GM12878 (cell line): ENCODE measurements at regions not wholly inside any gene's neighbourhood (a gene's known extent, or its start where the extent isn't known, plus 50 kb on each side); places are given as distances from the start of the nearest gene placed in this dataset.

ENCODE experiments used
- ATF2 ChIP-seq: IDR thresholded peaks from 2 replicates; pipeline ENCODE4 v1.6.1; 2012; ENCODE audit warnings: low read length, inconsistent platforms
- BCL3 ChIP-seq: IDR thresholded peaks from 2 replicates; pipeline ENCODE4 v1.6.1; 2011; ENCODE audit warnings: borderline replicate concordance, low read depth, mild to moderate bottlenecking, moderate library complexity, low read length; ENCODE audit not compliant: insufficient read depth, poor library complexity, severe bottlenecking
- BMI1 ChIP-seq: fragments of 450-650 bp; IDR thresholded peaks from 2 replicates; pipeline ENCODE4 v1.6.1; 2016; ENCODE audit warnings: mild to moderate bottlenecking, moderate library complexity, borderline replicate concordance
- CEBPZ ChIP-seq: fragments of 150-350 bp; IDR thresholded peaks from 2 replicates; pipeline ENCODE4 v1.6.1; 2016; ENCODE audit warnings: low read depth, low read length
- CREM ChIP-seq: IDR thresholded peaks from 2 replicates; pipeline ENCODE4 v1.6.1; 2014; ENCODE audit warnings: antibody characterized with exemption, low read depth
- CTCF ChIP-seq, 3 experiments: IDR thresholded peaks in 2 of 3; conservative IDR thresholded peaks in 1 of 3; 2 replicates each; pipeline ENCODE4 v1.5.1; 2011; ENCODE audit warnings: low read depth in 3 of 3, low read length in 3 of 3, mild to moderate bottlenecking in 3 of 3, control low read depth in 2 of 3, moderate library complexity in 2 of 3, inconsistent platforms in 1 of 3, mixed read lengths in 1 of 3; ENCODE audit not compliant: control insufficient read depth in 2 of 3, insufficient read depth in 1 of 3; ENCODE audit errors: extremely low read depth in 1 of 3
- KLF5 ChIP-seq: fragments of 450-650 bp; IDR thresholded peaks from 2 replicates; pipeline ENCODE4 v1.6.1; 2014; ENCODE audit warnings: mild to moderate bottlenecking; ENCODE audit not compliant: partially characterized antibody
- NFIC ChIP-seq: IDR thresholded peaks from 2 replicates; pipeline ENCODE4 v1.6.1; 2012; ENCODE audit warnings: low read depth, mild to moderate bottlenecking, inconsistent platforms, low read length, moderate library complexity
- NFYB ChIP-seq: IDR thresholded peaks from 2 replicates; pipeline ENCODE4 v1.6.1; 2011; ENCODE audit warnings: low read depth, mild to moderate bottlenecking, low read length, improper control_type of control experiment, moderate library complexity; ENCODE audit not compliant: insufficient read depth
- POLR2A ChIP-seq: IDR thresholded peaks from 2 replicates; pipeline ENCODE4 v1.6.1; 2011; ENCODE audit warnings: low read depth, mild to moderate bottlenecking, low read length
- POLR2AphosphoS5 ChIP-seq: IDR thresholded peaks from 2 replicates; pipeline ENCODE4 v1.6.1; 2011; ENCODE audit warnings: mild to moderate bottlenecking, low read length, inconsistent platforms
- TAF1 ChIP-seq: IDR thresholded peaks from 2 replicates; pipeline ENCODE4 v1.6.1; 2011; ENCODE audit warnings: mild to moderate bottlenecking, low read depth, low read length, borderline replicate concordance
- TCF12 ChIP-seq: IDR thresholded peaks from 2 replicates; pipeline ENCODE4 v1.6.1; 2011; ENCODE audit warnings: low read depth, mild to moderate bottlenecking, low read length
- ZBTB33 ChIP-seq: fragments of 450-650 bp; IDR thresholded peaks from 2 replicates; pipeline ENCODE4 v1.6.1; 2017; ENCODE audit warnings: mild to moderate bottlenecking

GRCh38 chr14:85338895-85339294 is 191.0 kb upstream of the FLRT2 start:
- no peak for TF ChIP-seq NFYB
- TF ChIP-seq CTCF (IDR thresholded peaks at IDR 0.05 in 2 of 3, conservative IDR thresholded peaks at IDR 0.05 in 1 of 3; ENCODE audit: control insufficient read depth in 2 of 3, extremely low read depth in 1 of 3, insufficient read depth in 1 of 3, low read depth in 3 of 3, low read length in 3 of 3), result no peak
- TF ChIP-seq CREM, result no peak
- TF ChIP-seq KLF5, result no peak
- TF ChIP-seq TCF12, result no peak
- TF ChIP-seq NFIC, result no peak
- no peak for TF ChIP-seq BCL3
- TF ChIP-seq ATF2, result no peak
- no peak for TF ChIP-seq CEBPZ
- TF ChIP-seq TAF1, result no peak
- no peak for TF ChIP-seq ZBTB33
- TF ChIP-seq BMI1, result no peak
- TF ChIP-seq POLR2AphosphoS5, result no peak
- TF ChIP-seq POLR2A, result no peak
